HG03139 (cell line): ENCODE measurements at regions not wholly inside any gene's neighbourhood (a gene's known extent, or its start where the extent isn't known, plus 50 kb on each side); places are given as distances from the start of the nearest gene placed in this dataset.
"Not testable (repeated sequence)": the region's sequence is repeated elsewhere in the genome, so short reads cannot be mapped to it uniquely, and the experiment has no call there.

Experiments
- ATAC-seq: cut with Tn5 transposase; IDR thresholded peaks from one replicate; pipeline ENCODE4 v1.9.1; 2021; ENCODE audit not compliant: unreplicated experiment

GRCh38 chr6:12348530-12349511, 58.7 kb downstream of the EDN1 start:
- ATAC-seq = no peak

GRCh38 chr6:12350644-12351170, 60.5 kb downstream of the EDN1 start:
- no peak for ATAC-seq

- ATAC-seq = no peak
Measured at GRCh38 chr6:12351672-12352071, 61.5 kb downstream of the EDN1 start.

- no peak for ATAC-seq
Measured at GRCh38 chr6:12353731-12354130, 63.6 kb downstream of the EDN1 start.

DNA sequence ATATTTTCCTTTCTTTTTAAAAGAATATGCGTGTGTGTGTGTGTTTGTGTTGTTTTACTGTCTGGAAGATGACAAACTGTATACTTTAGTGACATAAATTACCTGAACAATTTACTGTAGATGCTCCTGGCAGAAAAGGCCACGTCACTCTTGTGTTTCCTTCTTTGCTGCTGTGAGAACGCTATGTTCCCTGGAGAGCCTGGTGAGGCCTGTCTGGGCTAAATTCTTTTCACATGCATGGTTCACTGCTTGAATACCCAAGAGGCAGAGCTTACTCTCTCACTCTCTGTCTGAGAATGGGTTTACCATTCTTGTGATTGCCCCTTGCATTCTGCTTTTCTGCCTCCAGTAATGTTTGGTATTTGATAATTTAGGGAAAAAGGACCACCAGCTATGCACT, 64.3 kb downstream of the EDN1 start:
- ATAC-seq = no peak

DNA sequence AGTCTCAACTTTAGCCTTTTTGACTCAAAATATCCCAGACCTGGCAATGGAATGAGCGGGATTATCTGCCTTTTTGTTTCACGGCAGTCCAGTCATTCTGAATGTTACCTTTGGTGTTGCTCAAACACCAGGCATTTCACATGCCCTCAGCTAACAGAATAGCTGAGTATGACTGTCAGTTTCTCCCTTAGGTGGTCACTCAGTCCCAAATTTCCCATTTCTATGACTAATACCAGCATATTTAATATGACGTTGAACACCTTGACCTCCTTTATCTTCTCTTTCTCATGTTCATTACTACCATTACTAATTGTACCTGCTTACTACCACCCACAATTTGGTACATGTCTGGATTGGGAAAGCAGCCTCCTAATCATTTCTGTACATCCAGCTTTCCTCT, 65.2 kb downstream of the EDN1 start:
- no peak for ATAC-seq

DNA sequence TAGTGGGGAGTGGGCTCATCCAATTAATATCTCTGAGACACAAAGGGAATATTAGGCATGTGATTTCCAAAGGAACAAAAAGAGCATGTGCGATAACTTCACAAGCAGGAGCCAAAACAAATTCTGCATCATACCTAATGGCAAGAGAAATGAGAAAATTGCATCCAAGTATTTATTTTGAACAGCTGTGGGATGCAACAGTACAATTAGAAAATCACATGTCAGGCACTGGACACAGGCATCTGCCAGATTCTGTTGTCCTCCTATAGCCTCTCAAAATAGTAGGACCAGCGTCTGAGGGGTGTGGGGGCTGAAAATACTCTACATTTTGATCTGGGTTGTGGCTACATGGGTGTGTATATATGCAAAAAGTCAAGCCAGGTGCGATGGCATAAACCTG, 66.3 kb downstream of the EDN1 start:
- no peak for ATAC-seq

DNA sequence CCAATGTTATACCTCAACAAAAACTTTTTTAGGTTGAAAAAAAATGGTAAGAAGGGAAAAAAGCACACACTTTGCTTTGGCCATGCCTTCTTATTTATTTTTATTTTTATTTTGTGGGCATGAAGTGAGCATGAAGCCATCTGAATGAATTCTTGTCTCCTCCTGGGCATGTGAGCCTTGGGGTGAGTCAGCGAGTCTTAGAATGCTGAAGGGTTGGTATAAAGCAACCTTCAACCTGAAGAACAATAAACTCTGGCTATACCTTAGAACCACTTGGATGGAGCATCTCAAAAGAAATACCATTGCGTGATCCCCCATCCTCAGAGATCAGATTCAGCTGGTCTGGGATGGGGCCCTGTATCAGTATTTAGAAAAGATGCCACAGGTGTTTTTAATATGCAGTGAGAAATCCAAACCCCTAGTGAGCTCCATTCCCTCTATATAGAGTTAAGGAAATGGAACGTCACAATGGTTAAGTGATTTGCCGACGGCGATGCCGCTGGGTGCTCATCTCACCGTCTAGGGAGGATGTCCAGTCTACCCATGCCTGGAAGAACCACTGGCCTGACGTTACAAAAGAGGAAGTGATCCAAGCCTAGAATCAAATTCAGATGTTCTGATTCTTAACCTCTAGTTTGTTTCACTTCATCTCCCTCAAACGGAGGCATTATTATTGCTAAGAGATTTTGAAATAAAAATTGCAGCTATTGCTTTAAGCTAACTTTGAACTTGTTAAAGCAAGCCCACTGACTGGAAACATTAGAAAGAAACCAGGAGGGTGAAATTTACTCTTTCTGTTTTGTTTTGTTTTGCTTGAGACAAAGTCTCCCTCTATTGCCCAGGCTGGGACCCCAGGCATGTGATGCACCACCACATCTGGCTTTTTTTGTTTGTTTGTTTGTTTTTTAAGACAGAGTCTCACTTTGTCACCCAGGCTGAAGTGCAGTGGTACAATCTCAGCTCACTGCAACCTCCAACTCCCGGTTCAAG, 67.1 kb downstream of the EDN1 start:
- ATAC-seq = peak; percentile 84

- no peak for ATAC-seq
Measured at GRCh38 chr6:12359036-12359435, 68.9 kb downstream of the EDN1 start.

GRCh38 chr6:12361042-12361765, 71.0 kb downstream of the EDN1 start:
- ATAC-seq = no peak

DNA sequence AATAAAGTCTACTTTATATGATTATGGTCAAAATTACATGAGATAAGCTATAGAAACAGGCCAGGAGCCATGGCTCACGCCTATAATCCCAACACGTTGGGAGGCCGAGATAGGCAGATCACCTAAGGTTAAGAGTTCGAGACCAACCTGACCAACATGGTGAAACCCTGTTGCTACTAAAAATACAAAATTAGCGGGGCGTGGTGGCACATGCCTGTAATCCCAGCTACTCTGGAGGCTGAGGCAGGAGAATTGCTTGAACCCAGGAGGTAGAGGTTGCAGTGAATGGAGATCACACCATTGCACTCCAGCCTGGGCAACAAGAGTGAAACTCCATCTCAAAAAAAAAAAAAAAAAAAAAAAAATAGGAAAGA, 73.1 kb downstream of the EDN1 start:
- not testable (repeated sequence) for ATAC-seq

DNA sequence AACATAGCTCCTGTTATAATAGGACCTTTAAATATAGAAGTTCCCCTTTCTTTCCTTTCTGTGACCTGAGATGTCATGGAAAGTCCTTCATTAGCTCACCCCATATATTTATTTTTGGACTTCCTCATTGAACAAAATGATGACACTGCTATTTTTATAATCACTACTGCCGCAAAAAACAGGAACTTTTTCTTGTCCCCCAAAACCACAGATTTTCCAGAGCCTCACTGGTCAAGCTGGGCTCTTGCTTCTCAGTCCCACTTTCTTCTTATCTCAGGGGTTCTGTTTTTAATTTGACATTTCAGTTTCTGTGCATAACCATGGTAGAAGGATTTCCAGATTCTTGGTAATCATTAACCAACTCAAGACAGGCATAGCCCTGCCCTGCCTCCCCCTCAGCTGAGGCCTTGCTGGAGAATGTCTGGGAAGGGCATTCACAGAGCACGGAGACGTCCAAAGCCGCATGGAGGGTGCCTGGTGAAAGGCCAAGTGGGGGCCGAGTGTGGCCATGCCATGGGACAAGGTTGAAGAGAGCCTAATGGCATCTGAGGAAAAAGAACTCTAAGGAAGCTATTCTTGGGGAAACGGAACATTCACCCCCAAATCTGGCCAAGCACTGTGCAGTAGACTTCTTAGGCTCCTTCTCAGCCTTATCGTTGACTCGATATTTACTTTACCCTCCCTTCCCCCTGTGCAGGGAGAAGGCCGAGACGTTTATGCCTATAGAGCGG, 73.7 kb downstream of the EDN1 start:
- peak; percentile 65 for ATAC-seq

GRCh38 chr6:12364621-12365020, 74.5 kb downstream of the EDN1 start:
- ATAC-seq = no peak

DNA sequence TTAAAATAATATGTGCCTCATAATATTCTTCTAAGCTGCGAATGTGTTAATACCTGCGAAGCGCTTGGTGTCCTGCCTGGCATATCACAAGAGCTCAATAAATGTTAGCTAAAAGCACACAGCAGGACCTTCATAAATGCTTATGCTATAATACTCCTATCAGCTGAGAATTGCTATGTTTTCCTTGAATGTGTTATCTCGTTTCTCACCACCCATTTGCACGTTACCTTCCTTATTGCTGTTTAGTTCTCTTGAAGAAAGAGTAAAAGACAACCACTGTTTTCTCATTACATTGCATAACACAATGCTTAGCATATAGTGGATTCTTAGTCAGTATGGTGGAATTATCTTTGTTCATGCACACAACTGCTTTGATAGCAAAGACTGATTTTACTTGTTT, 76.6 kb downstream of the EDN1 start:
- no peak for ATAC-seq

GRCh38 chr6:12367412-12367811, 77.3 kb downstream of the EDN1 start:
- no peak for ATAC-seq

DNA sequence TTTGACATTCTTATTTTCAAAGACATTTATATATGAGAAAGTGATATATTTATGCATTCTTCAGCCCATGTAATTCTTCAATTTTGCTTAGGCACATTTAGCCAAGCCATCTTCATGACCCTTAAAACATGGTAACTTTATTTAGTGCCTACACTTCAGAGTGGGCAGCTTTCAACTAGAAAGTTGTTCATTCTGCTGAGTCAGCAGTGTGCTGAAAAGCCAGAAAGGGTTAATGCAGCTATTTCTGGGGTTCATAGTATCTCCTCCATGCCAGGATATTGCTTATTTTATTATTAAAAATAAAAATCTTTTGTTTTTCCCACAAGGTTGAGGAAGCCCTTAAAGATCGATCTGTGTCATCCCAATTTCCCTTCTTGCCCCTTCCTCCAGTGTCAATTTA, 79.2 kb downstream of the EDN1 start:
- ATAC-seq = no peak

DNA sequence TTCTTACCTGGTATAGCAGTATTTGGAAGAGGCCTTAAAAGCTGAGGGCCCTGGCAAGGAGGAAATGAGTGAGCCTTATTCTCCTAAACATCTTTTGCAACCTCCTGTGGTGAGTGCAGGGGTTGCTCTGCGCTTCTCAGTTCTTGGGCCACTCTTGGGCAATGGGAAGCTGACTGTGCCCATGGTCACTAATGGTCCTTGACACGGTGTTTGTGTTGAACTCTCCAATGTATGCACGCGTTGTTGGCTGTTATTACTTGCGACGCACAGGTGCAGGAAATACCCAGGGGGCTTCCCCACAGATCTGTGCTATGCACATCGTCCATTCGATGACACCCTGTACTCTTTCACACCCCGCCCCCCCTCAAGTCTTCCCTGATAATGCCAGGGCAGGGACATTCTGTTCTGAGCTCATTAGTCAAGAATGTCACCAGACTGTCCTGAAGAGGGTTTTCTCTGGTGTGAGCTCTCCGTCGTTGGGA, 79.7 kb downstream of the EDN1 start:
- ATAC-seq = peak; percentile 49

- no peak for ATAC-seq
Measured at GRCh38 chr6:12371151-12371550, 81.0 kb downstream of the EDN1 start.

DNA sequence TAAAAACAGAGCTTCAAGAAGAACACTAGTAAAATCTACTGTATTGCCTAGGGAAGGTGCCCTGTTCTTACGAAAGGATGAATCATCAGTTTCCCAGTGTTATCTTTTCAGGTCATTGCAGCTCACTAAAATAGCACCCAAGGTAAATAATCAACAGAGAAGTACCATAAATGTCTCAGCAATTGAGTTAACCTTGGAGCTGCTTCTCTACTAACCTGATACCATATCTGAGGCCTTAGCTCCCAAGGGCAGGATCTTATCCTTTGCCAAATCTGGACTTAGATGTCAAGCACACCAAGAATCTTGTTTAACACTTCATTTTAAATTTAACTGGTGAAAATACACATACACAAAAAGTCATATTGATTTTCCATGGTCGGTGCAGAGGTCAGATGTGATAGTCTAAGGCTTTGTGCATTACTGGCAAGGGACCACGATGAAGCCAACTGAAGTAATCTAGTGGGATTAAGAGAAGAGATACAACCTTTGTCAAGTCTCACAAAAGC, 81.5 kb downstream of the EDN1 start:
- ATAC-seq = peak; percentile 41

DNA sequence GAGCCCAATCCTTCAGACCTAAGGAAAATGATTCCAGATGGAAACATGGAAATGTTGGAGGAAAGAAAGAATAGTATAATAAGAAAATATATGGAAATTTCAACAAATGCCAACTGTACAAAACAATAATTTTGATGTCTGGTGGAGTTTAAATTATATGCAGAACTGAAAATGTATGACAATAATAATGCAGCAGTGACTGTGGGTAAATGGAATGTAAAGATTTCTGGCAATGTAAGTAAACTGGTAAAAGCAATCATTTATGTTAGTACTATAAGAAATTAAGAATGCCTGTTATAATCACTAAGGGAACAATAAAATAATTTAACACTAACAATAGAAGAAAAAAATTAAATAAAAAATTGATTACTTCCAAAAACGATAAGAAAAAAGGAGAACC, 89.0 kb downstream of the EDN1 start:
- no peak for ATAC-seq
